ENCODE measurements at regions not wholly inside any gene's neighbourhood (a gene's known extent, or its start where the extent isn't known, plus 50 kb on each side); places are given as distances from the start of the nearest gene placed in this dataset.

- intact Hi-C loops (cut with DNase I) = no loop called here
- 84% methylated on average over 1 of the region's 1 CpG for WGBS
- no peak for DNase-seq (ENCODE audit: extremely low spot score)
- no peaks in the 10 kb centered on the region for H3K9me3 ChIP-seq
- no peaks in the 10 kb centered on the region for H3K27me3 ChIP-seq
- H3K27ac ChIP-seq (replicated peaks in 1 of 4) = no peak overlapping the region
- H3K4me3 ChIP-seq = no peak overlapping the region
- TF ChIP-seq POLR2A (IDR thresholded peaks at IDR 0.05; ENCODE audit: low read depth) = no peak
- no peak for TF ChIP-seq POLR2AphosphoS5 (IDR thresholded peaks at IDR 0.05)
- TF ChIP-seq, protein P1, sequence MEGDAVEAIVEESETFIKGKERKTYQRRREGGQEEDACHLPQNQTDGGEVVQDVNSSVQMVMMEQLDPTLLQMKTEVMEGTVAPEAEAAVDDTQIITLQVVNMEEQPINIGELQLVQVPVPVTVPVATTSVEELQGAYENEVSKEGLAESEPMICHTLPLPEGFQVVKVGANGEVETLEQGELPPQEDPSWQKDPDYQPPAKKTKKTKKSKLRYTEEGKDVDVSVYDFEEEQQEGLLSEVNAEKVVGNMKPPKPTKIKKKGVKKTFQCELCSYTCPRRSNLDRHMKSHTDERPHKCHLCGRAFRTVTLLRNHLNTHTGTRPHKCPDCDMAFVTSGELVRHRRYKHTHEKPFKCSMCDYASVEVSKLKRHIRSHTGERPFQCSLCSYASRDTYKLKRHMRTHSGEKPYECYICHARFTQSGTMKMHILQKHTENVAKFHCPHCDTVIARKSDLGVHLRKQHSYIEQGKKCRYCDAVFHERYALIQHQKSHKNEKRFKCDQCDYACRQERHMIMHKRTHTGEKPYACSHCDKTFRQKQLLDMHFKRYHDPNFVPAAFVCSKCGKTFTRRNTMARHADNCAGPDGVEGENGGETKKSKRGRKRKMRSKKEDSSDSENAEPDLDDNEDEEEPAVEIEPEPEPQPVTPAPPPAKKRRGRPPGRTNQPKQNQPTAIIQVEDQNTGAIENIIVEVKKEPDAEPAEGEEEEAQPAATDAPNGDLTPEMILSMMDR (IDR thresholded peaks at IDR 0.05) = no peak
- no peak for TF ChIP-seq EP300 (IDR thresholded peaks at IDR 0.05)
- H3K36me3 ChIP-seq = no peaks in the 10 kb centered on the region
- peaks cover 0 to 10% (median 6%) of the 10 kb centered on the region in 4 donors for H3K4me1 ChIP-seq
These were observed 166.7 kb upstream of the DTNA start for GRCh38 chr18:34543356-34543755.

GRCh38 chr18:34543945-34544344 lies 166.2 kb upstream of the DTNA start:
- H3K9me3 ChIP-seq = no peaks in the 10 kb centered on the region
- TF ChIP-seq POLR2A (IDR thresholded peaks at IDR 0.05; ENCODE audit: low read depth) = no peak
- no peak for TF ChIP-seq EP300 (IDR thresholded peaks at IDR 0.05)
- TF ChIP-seq, protein P1 (IDR thresholded peaks at IDR 0.05) = no peak
- TF ChIP-seq POLR2AphosphoS5 (IDR thresholded peaks at IDR 0.05) = no peak
- H3K27ac ChIP-seq (replicated peaks in 1 of 4) = no peak overlapping the region
- H3K4me3 ChIP-seq = no peak overlapping the region
- intact Hi-C loops (cut with DNase I) = no loop called here
- H3K36me3 ChIP-seq = no peaks in the 10 kb centered on the region
- no peaks in the 10 kb centered on the region for H3K27me3 ChIP-seq
- peaks cover 4 to 11% (median 8%) of the 10 kb centered on the region in 4 donors for H3K4me1 ChIP-seq
- 61% methylated on average over 1 of the region's 1 CpG for WGBS
- DNase-seq (ENCODE audit: extremely low spot score) = no peak

- Histone ChIP-seq H3K9me3 (no peaks in the 10 kb centered on the region), H3K4me1 (peaks cover 5 to 11% (median 8%) of the 10 kb centered on the region in 4 donors), H3K27me3 (no peaks in the 10 kb centered on the region), H3K4me3 (no peak overlapping the region), H3K27ac (replicated peaks in 1 of 4) (no peak overlapping the region), H3K36me3 (no peaks in the 10 kb centered on the region)
- no peak for TF ChIP-seq EP300 (IDR thresholded peaks at IDR 0.05)
- 88% methylated on average over 3 of the region's 3 CpGs for WGBS
- intact Hi-C loops (cut with DNase I) = no loop called here
- no peak for DNase-seq (ENCODE audit: extremely low spot score)
These were observed 165.2 kb upstream of the DTNA start for GRCh38 chr18:34544930-34545329.

GRCh38 chr18:34548120-34548972 lies 161.8 kb upstream of the DTNA start:
- no peak for DNase-seq (ENCODE audit: extremely low spot score)
- WGBS = 63% methylated on average over 2 of the region's 2 CpGs
- H3K4me3 ChIP-seq = no peak overlapping the region
- H3K4me1 ChIP-seq = peaks cover 6 to 16% (median 12%) of the 10 kb centered on the region in 4 donors
- H3K27me3 ChIP-seq = no peaks in the 10 kb centered on the region
- no peak for TF ChIP-seq EP300 (IDR thresholded peaks at IDR 0.05)
- TF ChIP-seq POLR2A (IDR thresholded peaks at IDR 0.05; ENCODE audit: low read depth) = no peak
- no peak for TF ChIP-seq POLR2AphosphoS5 (IDR thresholded peaks at IDR 0.05)
- TF ChIP-seq, protein P1 (IDR thresholded peaks at IDR 0.05) = no peak
- H3K9me3 ChIP-seq = no peaks in the 10 kb centered on the region
- intact Hi-C loops (cut with DNase I) = no loop called here
- H3K36me3 ChIP-seq = no peaks in the 10 kb centered on the region
- H3K27ac ChIP-seq (replicated peaks in 1 of 4) = no peak overlapping the region

- Histone ChIP-seq H3K9me3 (no peaks in the 10 kb centered on the region), H3K4me1 (peaks cover 6 to 16% (median 12%) of the 10 kb centered on the region in 4 donors), H3K4me3 (no peak overlapping the region), H3K27ac (replicated peaks in 1 of 4) (no peak overlapping the region), H3K27me3 (no peaks in the 10 kb centered on the region), H3K36me3 (no peaks in the 10 kb centered on the region)
- TF ChIP-seq EP300 (IDR thresholded peaks at IDR 0.05) (no peak), POLR2A (IDR thresholded peaks at IDR 0.05; ENCODE audit: low read depth) (no peak), POLR2AphosphoS5 (IDR thresholded peaks at IDR 0.05) (no peak)
- TF ChIP-seq, protein P1 (IDR thresholded peaks at IDR 0.05) = no peak
- DNase-seq (ENCODE audit: extremely low spot score) = no peak
- intact Hi-C loops (cut with DNase I) = no loop called here
- 82% methylated on average over 2 of the region's 2 CpGs for WGBS
These were observed 161.2 kb upstream of the DTNA start for GRCh38 chr18:34548973-34549294.

Measured in esophagus muscularis mucosa (tissue), 4 donors.